Brain microvascular endothelial cell (primary cell): ENCODE measurements at regions not wholly inside any gene's neighbourhood (a gene's known extent, or its start where the extent isn't known, plus 50 kb on each side); places are given as distances from the start of the nearest gene placed in this dataset.

Experiments used
- DNase-seq: peaks from one replicate; pipeline ENCODE4 v3.0.0-alpha.2; 2020
- H3K27ac ChIP-seq: fragments of 250-450 bp; sonication (Bioruptor Pico); 2 replicates; pipeline ENCODE4 v1.5.1; 2020; ENCODE audit warnings: mild to moderate bottlenecking, moderate library complexity
- H3K27me3 ChIP-seq: fragments of 250-450 bp; sonication (Bioruptor Pico); replicated peaks from 2 replicates; pipeline ENCODE4 v1.5.1; 2020; ENCODE audit warnings: mild to moderate bottlenecking
- H3K36me3 ChIP-seq: fragments of 250-450 bp; sonication (Bioruptor Pico); replicated peaks from 2 replicates; pipeline ENCODE4 v1.5.1; 2020; ENCODE audit warnings: mild to moderate bottlenecking
- H3K4me3 ChIP-seq: 2 replicates; pipeline ENCODE4 v1.5.1; 2011; ENCODE audit warnings: low read depth, mild to moderate bottlenecking, control low read depth, low read length, moderate library complexity
- CTCF ChIP-seq: IDR thresholded peaks from 2 replicates; pipeline ENCODE4 v1.5.1; 2011; ENCODE audit warnings: low read depth, mild to moderate bottlenecking, moderate library complexity, low read length, control low read depth, inconsistent platforms; ENCODE audit errors: missing control alignments
- in situ Hi-C: cut with HindIII; loops from 2 replicates; pipeline ENCODE4 v1.10.0; 2017; ENCODE audit warnings: low sequenced_read_pairs, low pct_ligation_motif_present

- TF ChIP-seq CTCF: no peak
- H3K36me3 ChIP-seq: no peaks in the 10 kb centered on the region
- H3K27me3 ChIP-seq: no peaks in the 10 kb centered on the region
- no peak overlapping the region for H3K4me3 ChIP-seq
- in situ Hi-C loops: no loop called here
- no peak overlapping the region for H3K27ac ChIP-seq
- no peak for DNase-seq
These were observed 359.5 kb upstream of the MKI67 start for GRCh38 chr10:128485701-128486235.

- H3K4me3 ChIP-seq: no peak overlapping the region
- H3K36me3 ChIP-seq: no peaks in the 10 kb centered on the region
- in situ Hi-C loops: no loop called here
- no peak overlapping the region for H3K27ac ChIP-seq
- TF ChIP-seq CTCF: no peak
- no peaks in the 10 kb centered on the region for H3K27me3 ChIP-seq
- no peak for DNase-seq
These were observed 361.3 kb upstream of the MKI67 start for GRCh38 chr10:128487517-128487916.

GRCh38 chr10:128489324-128490247 lies 363.4 kb upstream of the MKI67 start:
- TF ChIP-seq CTCF: no peak
- DNase-seq: no peak
- H3K27me3 ChIP-seq: no peaks in the 10 kb centered on the region
- no peak overlapping the region for H3K27ac ChIP-seq
- no peak overlapping the region for H3K4me3 ChIP-seq
- H3K36me3 ChIP-seq: no peaks in the 10 kb centered on the region
- in situ Hi-C loops: no loop called here

GRCh38 chr10:128491686-128492085 lies 365.5 kb upstream of the MKI67 start:
- DNase-seq: no peak
- no peak for TF ChIP-seq CTCF
- Histone ChIP-seq H3K36me3 (no peaks in the 10 kb centered on the region), H3K4me3 (no peak overlapping the region), H3K27me3 (no peaks in the 10 kb centered on the region), H3K27ac (no peak overlapping the region)
- in situ Hi-C loops: no loop called here

GRCh38 chr10:128493811-128494210 lies 367.6 kb upstream of the MKI67 start:
- no peaks in the 10 kb centered on the region for H3K27me3 ChIP-seq
- H3K27ac ChIP-seq: no peak overlapping the region
- in situ Hi-C loops: no loop called here
- TF ChIP-seq CTCF: no peak
- no peak for DNase-seq
- no peaks in the 10 kb centered on the region for H3K36me3 ChIP-seq
- no peak overlapping the region for H3K4me3 ChIP-seq
